Central memory CD8-positive, alpha-beta T cell (primary cell): ENCODE measurements at regions not wholly inside any gene's neighbourhood (a gene's known extent, or its start where the extent isn't known, plus 50 kb on each side); places are given as distances from the start of the nearest gene placed in this dataset.
"Not testable (repeated sequence)": the region's sequence is repeated elsewhere in the genome, so short reads cannot be mapped to it uniquely, and the experiment has no call there.

Experiments used
- ATAC-seq: fragments of 150-1000 bp; cut with Tn5 transposase; replicated peaks from 2 replicates; pipeline ENCODE4 v1.10.0; 2022; ENCODE audit warnings: mild to moderate bottlenecking, moderate FRiP score, moderate number of reproducible peaks; ENCODE audit not compliant: poor library complexity, severe bottlenecking; ENCODE audit errors: extremely low read depth
- DNase-seq, 2 donors: peaks; one replicate each; pipeline ENCODE4 v3.0.0; 2021; ENCODE audit warnings: low spot score in 2 of 2
- H3K27ac Mint-ChIP-seq: one replicate; pipeline ENCODE4 v1.8.0; 2022; ENCODE audit warnings: low read depth, mild to moderate bottlenecking, moderate library complexity, mixed read lengths
- H3K27me3 Mint-ChIP-seq: one replicate; pipeline ENCODE4 v1.8.0; 2022; ENCODE audit warnings: mixed read lengths
- H3K36me3 Mint-ChIP-seq: one replicate; pipeline ENCODE4 v1.8.0; 2022; ENCODE audit warnings: mild to moderate bottlenecking, moderate library complexity, mixed read lengths; ENCODE audit not compliant: insufficient read depth
- H3K4me1 Mint-ChIP-seq: one replicate; pipeline ENCODE4 v1.8.0; 2022; ENCODE audit warnings: mixed read lengths
- H3K4me3 Mint-ChIP-seq: one replicate; pipeline ENCODE4 v1.8.0; 2022; ENCODE audit warnings: mild to moderate bottlenecking, moderate library complexity, mixed read lengths
- H3K9me3 Mint-ChIP-seq: one replicate; pipeline ENCODE4 v1.8.0; 2022; ENCODE audit warnings: mixed read lengths

GRCh38 chr5:155127552-155127951, 114.0 kb downstream of the KIF4B start:
- Mint-ChIP-seq H3K27me3 (peaks cover 28% of the 10 kb centered on the region), H3K4me3 (no peak overlapping the region), H3K36me3 (no peaks in the 10 kb centered on the region), H3K4me1 (no peaks in the 10 kb centered on the region), H3K9me3 (no peaks in the 10 kb centered on the region), H3K27ac (no peak overlapping the region)
- ATAC-seq (no peak), DNase-seq (no peak)

DNA sequence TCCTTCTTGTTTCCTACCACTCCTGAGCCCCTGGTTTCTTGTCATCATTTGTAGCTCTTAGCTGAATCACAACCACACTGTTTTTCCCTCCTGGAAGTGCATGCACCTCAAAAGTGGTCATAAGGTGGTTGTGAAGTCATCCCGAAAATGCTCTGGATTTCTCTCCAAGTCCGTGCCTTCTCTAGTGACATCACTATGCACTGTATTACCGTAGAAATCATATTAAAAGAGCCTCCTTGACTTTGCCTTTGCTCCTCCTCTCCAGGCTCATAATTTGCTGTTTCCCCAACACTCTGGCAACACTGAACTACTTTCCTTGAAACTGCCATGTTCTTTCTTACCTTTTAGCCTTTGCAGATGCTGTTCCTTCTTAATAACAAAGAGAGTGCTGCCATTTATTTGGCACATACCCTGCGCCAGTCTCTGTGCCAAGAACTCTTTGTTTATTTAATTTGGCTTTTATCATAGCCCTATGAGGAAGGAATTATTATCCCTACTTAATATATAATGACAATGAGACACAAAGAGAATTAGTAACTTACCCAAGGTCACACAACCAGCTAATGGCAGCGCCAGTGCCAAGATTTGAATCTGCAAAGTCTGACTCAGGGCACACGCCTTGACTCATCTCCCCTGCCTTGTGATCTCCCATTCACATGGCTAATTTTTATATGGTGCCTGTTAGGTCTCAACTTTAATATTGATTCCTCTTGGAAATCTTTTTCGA, 115.4 kb downstream of the KIF4B start:
- Mint-ChIP-seq H3K27me3 (peaks cover 31% of the 10 kb centered on the region), H3K4me1 (no peaks in the 10 kb centered on the region), H3K36me3 (no peaks in the 10 kb centered on the region), H3K27ac (no peak overlapping the region), H3K4me3 (no peak overlapping the region), H3K9me3 (no peaks in the 10 kb centered on the region)
- ATAC-seq (no peak), DNase-seq (no peak)

GRCh38 chr5:155129513-155129880, 115.9 kb downstream of the KIF4B start:
- no peak overlapping the region for H3K4me3 Mint-ChIP-seq
- no peaks in the 10 kb centered on the region for H3K4me1 Mint-ChIP-seq
- H3K27ac Mint-ChIP-seq = no peak overlapping the region
- H3K36me3 Mint-ChIP-seq = no peaks in the 10 kb centered on the region
- no peak for ATAC-seq
- DNase-seq = no peak
- H3K27me3 Mint-ChIP-seq = peaks cover 34% of the 10 kb centered on the region
- no peaks in the 10 kb centered on the region for H3K9me3 Mint-ChIP-seq

GRCh38 chr5:155134130-155134529, 120.6 kb downstream of the KIF4B start:
- DNase-seq = no peak
- no peak overlapping the region for H3K27ac Mint-ChIP-seq
- ATAC-seq = no peak
- H3K36me3 Mint-ChIP-seq = no peaks in the 10 kb centered on the region
- no peak overlapping the region for H3K4me3 Mint-ChIP-seq
- H3K4me1 Mint-ChIP-seq = no peaks in the 10 kb centered on the region
- H3K27me3 Mint-ChIP-seq = peaks cover 55% of the 10 kb centered on the region
- no peaks in the 10 kb centered on the region for H3K9me3 Mint-ChIP-seq

- H3K36me3 Mint-ChIP-seq = no peaks in the 10 kb centered on the region
- H3K9me3 Mint-ChIP-seq = no peaks in the 10 kb centered on the region
- peaks cover 66% of the 10 kb centered on the region for H3K27me3 Mint-ChIP-seq
- DNase-seq = no peak
- no peak for ATAC-seq
- no peak overlapping the region for H3K27ac Mint-ChIP-seq
- peaks cover 6% of the 10 kb centered on the region for H3K4me1 Mint-ChIP-seq
- no peak overlapping the region for H3K4me3 Mint-ChIP-seq
Measured at GRCh38 chr5:155136216-155136850, 122.8 kb downstream of the KIF4B start.

GRCh38 chr5:155137683-155138082, 124.1 kb downstream of the KIF4B start:
- peaks cover 59% of the 10 kb centered on the region for H3K27me3 Mint-ChIP-seq
- no peaks in the 10 kb centered on the region for H3K9me3 Mint-ChIP-seq

DNA sequence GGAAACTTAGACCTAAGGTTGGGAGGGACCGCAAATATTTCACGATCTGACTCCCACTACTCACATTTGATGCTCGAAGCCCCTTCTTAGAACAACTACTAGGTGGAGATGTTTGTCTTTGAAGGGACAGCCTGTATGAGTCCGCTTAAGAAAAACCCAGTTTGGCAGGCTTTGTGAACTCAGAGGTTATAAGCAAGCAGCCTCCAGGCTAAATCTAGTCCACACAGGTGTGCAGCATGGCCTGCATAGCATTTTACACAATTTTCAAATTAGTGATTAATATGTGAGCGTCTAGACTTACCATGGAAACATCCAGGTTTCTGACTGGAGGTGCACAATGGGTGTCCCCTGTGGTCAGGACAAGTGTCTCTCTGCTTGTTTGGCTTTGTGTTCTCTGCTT, 127.1 kb downstream of the KIF4B start:
- DNase-seq (no peak), ATAC-seq (no peak)
- no peaks in the 10 kb centered on the region for H3K36me3 Mint-ChIP-seq
- peaks cover 48% of the 10 kb centered on the region for H3K27me3 Mint-ChIP-seq
- no peak overlapping the region for H3K27ac Mint-ChIP-seq
- H3K4me1 Mint-ChIP-seq = peaks cover 6% of the 10 kb centered on the region
- no peaks in the 10 kb centered on the region for H3K9me3 Mint-ChIP-seq
- no peak overlapping the region for H3K4me3 Mint-ChIP-seq

More at GRCh38 chr5:155137683-155138082, 124.1 kb downstream of the KIF4B start:
- H3K27ac Mint-ChIP-seq = no peak overlapping the region
- DNase-seq (no peak), ATAC-seq (no peak)
- H3K4me3 Mint-ChIP-seq = no peak overlapping the region
- no peaks in the 10 kb centered on the region for H3K36me3 Mint-ChIP-seq
- H3K4me1 Mint-ChIP-seq = peaks cover 6% of the 10 kb centered on the region

GRCh38 chr5:155144956-155145355, 131.4 kb downstream of the KIF4B start:
- DNase-seq = no peak
- Mint-ChIP-seq H3K27ac (no peak overlapping the region), H3K27me3 (peaks cover 18% of the 10 kb centered on the region), H3K9me3 (no peaks in the 10 kb centered on the region), H3K36me3 (no peaks in the 10 kb centered on the region), H3K4me3 (no peak overlapping the region), H3K4me1 (no peaks in the 10 kb centered on the region)
- no peak for ATAC-seq

- no peaks in the 10 kb centered on the region for H3K9me3 Mint-ChIP-seq
- no peak for ATAC-seq
- H3K27ac Mint-ChIP-seq = no peak overlapping the region
Measured at GRCh38 chr5:155147222-155147621, 133.7 kb downstream of the KIF4B start.

GRCh38 chr5:155148694-155149093, 135.1 kb downstream of the KIF4B start:
- Mint-ChIP-seq H3K27ac (no peak overlapping the region), H3K9me3 (no peaks in the 10 kb centered on the region), H3K4me3 (no peak overlapping the region), H3K36me3 (no peaks in the 10 kb centered on the region), H3K27me3 (peaks cover 16% of the 10 kb centered on the region), H3K4me1 (no peaks in the 10 kb centered on the region)
- DNase-seq = no peak
- no peak for ATAC-seq

More at GRCh38 chr5:155147222-155147621, 133.7 kb downstream of the KIF4B start:
- Mint-ChIP-seq H3K27me3 (peaks cover 9% of the 10 kb centered on the region), H3K4me1 (no peaks in the 10 kb centered on the region), H3K4me3 (no peak overlapping the region), H3K36me3 (no peaks in the 10 kb centered on the region)
- DNase-seq = no peak

DNA sequence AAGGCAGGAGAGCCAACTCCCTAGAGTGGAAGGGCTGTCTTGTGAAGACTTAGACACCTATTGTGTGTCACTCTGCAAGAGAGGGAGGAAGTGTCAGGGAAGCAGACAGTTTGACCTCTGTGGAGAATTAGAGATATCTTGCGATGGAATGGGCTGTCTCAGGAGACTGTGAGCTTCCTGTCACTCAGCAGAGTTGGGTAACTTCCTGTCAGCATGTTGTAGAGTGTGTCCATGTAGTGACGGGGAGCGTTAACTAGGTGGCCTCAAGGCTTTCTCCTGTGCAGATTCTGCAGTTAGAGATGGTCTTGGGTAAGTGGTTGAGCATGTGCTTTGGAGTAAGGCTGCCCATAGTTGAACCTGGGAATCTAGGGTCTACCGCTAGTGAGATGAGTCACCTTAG, 136.5 kb downstream of the KIF4B start:
- Mint-ChIP-seq H3K9me3 (no peaks in the 10 kb centered on the region), H3K27ac (no peak overlapping the region), H3K4me1 (no peaks in the 10 kb centered on the region), H3K4me3 (no peak overlapping the region), H3K36me3 (no peaks in the 10 kb centered on the region), H3K27me3 (peaks cover 25% of the 10 kb centered on the region)
- ATAC-seq = peak; percentile 14
- no peak for DNase-seq

- peaks cover 16% of the 10 kb centered on the region for H3K27me3 Mint-ChIP-seq
- no peak for ATAC-seq
Measured at GRCh38 chr5:155154973-155155372, 141.4 kb downstream of the KIF4B start.

GRCh38 chr5:155163084-155163483, 149.5 kb downstream of the KIF4B start:
- not testable (repeated sequence) for ATAC-seq, H3K4me3 Mint-ChIP-seq, H3K4me1 Mint-ChIP-seq, H3K9me3 Mint-ChIP-seq, DNase-seq, H3K27ac Mint-ChIP-seq, H3K36me3 Mint-ChIP-seq
- peaks cover 42% of the 10 kb centered on the region for H3K27me3 Mint-ChIP-seq

More at GRCh38 chr5:155154973-155155372, 141.4 kb downstream of the KIF4B start:
- H3K9me3 Mint-ChIP-seq = no peaks in the 10 kb centered on the region
- no peak overlapping the region for H3K4me3 Mint-ChIP-seq
- no peak overlapping the region for H3K27ac Mint-ChIP-seq
- no peaks in the 10 kb centered on the region for H3K4me1 Mint-ChIP-seq
- no peak for DNase-seq
- H3K36me3 Mint-ChIP-seq = no peaks in the 10 kb centered on the region
